ENCODE measurements at regions not wholly inside any gene's neighbourhood (a gene's known extent, or its start where the extent isn't known, plus 50 kb on each side); places are given as distances from the start of the nearest gene placed in this dataset.
A peak's percentile ranks its signal among the peaks of the same experiment; 100 is the strongest.
"Not testable (repeated sequence)": the region's sequence is repeated elsewhere in the genome, so short reads cannot be mapped to it uniquely, and the experiment has no call there.

GRCh38 chr2:89234818-89235466 is 543.5 kb downstream of the RPIA start:
- DNase-seq = not testable (repeated sequence)

DNA sequence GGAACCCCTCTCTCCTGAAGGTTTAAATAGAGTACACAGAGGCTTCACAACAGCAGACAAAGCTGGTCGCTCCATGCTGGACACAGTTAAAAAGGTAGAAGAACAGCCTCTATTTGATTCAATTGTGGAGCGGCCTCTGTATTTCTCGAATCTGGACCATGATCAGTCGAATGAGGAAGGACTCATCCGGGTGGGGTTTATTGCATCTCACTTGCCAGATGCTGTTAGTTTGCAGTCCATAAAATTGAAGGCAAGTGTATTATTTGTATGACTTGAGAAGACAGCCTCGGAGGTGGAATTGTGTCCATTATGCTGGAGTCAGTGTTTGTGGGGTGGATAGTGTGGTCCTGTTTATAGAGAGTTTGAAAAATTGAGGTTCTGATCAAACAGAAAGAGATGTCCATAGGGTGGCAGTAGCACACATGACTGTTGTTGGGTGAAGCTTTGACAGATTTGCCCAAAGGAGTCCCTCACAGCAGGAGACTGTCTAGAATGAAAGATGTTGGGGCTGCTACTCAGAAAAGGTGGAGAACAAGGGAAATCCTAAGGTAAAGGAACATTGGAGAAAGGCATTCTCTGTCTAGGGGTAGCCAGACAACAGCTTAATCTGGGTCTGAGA is 545.5 kb downstream of the RPIA start:
- not testable (repeated sequence) for DNase-seq

- DNase-seq = not testable (repeated sequence)
Measured at GRCh38 chr2:89237783-89238182, 546.3 kb downstream of the RPIA start.

DNA sequence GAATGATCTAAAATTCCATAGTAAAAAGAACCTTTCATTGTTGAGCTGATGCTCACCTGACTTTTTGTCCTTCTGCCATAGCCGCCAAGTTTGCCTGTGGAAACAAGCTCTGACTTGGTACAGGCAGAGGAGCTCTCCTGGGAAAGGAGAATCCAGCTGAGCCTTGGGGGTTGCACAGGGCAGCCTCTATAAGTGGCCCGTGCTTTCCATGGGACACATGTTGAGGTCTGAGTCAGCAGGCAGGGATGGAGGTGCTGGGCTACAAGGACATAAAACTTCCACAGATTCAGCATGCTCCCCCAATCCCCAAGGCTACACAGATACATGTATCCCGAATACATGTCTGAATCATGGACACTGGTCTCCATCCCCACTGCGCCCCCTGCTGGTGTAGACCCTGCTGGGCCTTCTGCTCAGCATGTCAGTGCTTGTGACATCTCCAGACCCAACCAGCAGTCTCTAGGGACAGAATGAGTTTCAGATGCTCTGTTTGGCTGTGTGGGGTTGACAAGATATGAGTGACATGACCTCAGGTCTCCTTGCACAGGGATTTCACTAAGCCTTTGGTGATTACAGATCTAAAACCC is 551.7 kb downstream of the RPIA start:
- peak; percentile 1 for DNase-seq

GRCh38 chr2:89244407-89244806 is 552.9 kb downstream of the RPIA start:
- not testable (repeated sequence) for DNase-seq

- not testable (repeated sequence) for DNase-seq
Measured at GRCh38 chr2:89245478-89245877, 554.0 kb downstream of the RPIA start.

- not testable (repeated sequence) for DNase-seq
Measured at GRCh38 chr2:89246027-89246426, 554.6 kb downstream of the RPIA start.

DNA sequence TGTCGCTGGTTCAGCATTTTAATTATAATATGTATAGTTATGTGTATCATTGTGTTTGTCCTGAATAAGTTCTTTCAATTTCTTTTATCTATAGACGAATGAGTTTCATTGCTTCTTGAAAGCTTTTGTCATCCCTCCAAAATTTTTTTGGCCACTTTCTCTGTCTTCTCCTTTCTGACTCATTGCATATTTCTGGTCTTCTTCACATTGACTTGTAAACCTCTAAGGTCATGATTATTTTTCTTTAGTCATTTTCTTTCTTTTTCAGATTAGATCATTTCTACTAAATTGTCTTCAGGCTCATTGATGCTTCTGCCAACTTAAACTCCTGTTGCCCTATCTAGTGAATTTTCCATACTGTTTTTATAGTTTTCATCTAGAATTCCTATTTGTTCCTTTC is 555.1 kb downstream of the RPIA start:
- DNase-seq = not testable (repeated sequence)

- DNase-seq = not testable (repeated sequence)
Measured at GRCh38 chr2:89255013-89255412, 563.5 kb downstream of the RPIA start.

- DNase-seq = not testable (repeated sequence)
Measured at GRCh38 chr2:89273443-89273842, 582.0 kb downstream of the RPIA start.

- not testable (repeated sequence) for DNase-seq
Measured at GRCh38 chr2:89280536-89280935, 589.1 kb downstream of the RPIA start.

DNA sequence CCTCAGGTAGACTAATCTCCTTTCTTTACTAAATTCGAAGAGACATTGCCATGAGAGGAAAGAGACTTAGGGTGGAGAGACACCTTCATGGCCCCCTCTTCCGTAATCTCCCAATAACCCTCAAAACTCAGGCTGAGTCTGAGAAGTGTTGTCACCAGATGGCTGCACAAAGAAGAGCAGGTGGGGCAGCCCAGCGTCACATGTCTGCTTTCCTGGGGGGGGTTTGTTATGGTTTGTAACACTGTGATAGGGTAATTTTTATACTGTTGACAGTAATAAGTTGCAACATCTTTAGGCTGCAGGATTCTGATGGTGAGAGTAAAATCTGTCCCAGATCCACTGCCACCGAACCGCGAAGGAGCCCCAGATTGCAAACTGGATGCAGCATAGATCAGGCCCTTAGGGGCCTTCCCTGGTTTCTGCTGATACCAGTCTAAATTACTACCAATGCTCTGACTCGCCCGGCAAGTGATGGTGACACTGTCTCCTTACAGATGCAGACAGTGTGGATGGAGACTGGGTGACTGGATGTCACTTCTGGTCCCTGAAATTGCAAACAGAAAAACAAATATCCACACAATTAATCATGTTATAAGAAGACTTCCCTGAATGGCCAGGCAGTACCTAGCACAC is 595.1 kb downstream of the RPIA start:
- not testable (repeated sequence) for DNase-seq

- not testable (repeated sequence) for DNase-seq
Measured at GRCh38 chr2:89287084-89287483, 595.6 kb downstream of the RPIA start.

DNA sequence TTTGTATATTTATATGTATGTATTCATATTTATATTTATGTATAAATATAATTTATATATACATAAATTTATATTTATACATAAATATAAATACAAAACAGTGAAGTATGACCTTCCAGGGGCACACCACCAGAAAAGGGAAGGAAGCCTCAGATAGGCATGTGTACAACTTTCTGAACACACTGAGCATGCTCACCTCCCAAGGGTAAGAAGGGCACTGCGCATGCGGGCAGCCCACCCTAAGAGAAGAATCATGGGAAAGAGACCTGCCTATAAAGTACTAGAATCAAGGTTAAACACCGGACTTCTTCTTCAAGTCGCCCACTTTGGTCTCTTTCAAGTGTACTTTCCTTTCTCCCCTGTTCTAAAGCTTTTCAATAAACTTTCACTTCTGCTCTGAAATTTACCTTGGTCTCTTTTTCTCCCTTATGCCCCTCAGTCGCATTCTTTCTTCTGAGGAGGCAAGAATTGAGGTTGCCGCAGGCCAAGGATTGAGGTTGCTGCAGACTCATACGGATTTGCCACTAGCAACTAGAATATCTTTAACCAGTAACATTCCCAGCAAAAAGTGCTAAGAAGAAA is 600.3 kb downstream of the RPIA start:
- DNase-seq = not testable (repeated sequence)

DNA sequence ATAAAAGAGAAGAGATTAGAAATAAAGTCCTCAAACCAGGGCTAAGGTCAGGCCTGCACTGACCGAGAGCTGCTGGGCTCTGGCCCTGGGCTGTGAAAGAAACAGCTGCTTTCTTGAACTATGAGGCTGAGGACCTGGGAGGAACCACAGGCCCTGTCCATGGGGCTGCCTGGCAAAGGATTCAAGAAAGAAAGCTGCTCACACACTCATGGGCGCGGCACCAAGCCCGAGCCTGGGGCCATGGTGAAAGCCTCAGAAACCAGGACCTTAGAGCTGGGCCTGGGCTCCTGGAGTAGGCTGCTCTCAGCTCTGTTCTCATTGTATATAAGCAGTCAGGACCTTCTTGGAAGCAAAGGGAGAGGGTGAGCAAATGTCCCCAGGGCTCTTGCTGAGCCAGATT is 601.9 kb downstream of the RPIA start:
- DNase-seq = not testable (repeated sequence)

- not testable (repeated sequence) for DNase-seq
Measured at GRCh38 chr2:89294335-89294734, 602.9 kb downstream of the RPIA start.

GRCh38 chr2:89296820-89297398 is 605.4 kb downstream of the RPIA start:
- DNase-seq = not testable (repeated sequence)

- not testable (repeated sequence) for DNase-seq
Measured at GRCh38 chr2:89299196-89299595, 607.7 kb downstream of the RPIA start.

- DNase-seq = not testable (repeated sequence)
Measured at GRCh38 chr2:89305623-89306022, 614.1 kb downstream of the RPIA start.

DNA sequence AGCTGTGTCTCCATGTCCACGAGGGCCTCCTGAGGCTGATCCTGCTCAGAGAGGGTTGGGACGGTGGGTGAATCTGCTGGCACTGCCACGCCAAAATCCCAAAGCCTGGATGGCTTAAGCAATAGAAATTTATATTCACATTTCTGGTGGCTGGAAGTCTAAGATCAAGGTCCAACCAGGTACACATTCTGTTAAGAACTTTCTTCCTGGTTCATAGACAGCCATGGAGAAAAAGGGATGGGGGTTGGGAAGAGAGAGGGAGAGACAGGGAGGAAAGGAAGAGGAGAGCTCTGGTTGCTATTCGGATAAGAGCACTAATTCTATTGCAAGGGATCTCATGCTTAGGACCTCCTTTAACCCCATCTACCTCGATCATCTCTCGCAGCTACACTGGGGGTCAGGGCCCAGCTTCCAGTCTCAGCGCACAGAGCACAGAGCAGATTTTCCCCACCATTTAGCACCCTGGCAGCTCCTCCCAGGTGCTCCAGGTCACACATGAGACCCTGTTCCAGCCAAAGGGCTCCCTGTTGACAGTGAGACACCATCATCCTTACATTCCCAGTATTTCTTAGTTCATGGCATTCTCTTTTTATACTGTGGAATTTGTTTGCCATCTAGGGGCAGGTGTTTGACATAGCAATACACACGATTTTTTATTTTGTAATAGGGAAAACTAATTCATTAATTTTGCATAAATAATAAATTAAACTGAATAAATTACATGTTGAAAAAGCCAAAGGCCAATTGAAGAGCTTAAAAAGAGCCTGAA is 615.6 kb downstream of the RPIA start:
- not testable (repeated sequence) for DNase-seq

GRCh38 chr2:89318990-89319389 is 627.5 kb downstream of the RPIA start:
- DNase-seq = not testable (repeated sequence)

DNA sequence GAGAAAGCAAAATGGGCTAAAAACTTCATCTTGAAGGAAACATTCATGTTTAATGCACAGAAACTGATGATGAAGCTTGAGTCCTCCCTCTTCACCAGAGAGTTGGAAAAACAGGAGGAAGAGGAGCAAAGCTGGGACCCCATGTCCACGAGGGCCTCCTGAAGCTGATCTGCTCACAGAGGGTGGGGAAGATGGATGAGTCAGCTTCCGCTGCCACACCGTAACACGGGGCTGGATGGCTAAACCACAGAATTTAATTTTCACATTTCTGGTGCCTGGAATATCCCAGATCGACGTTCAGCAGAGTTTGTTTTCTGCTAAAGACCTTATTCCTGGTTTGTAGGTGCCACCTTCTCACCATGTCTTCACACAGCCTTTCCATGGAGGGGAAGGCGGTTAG is 634.4 kb downstream of the RPIA start:
- DNase-seq = not testable (repeated sequence)

All from activated CD4-positive, alpha-beta T cell treated with anti-CD3 and anti-CD28 coated beads, Interleukin-10, Interleukin-2, amounts not matched to agents 100 ng/mL and 50 ng/mL, durations not matched to agents 16 hours and 8 hours (primary cell).